ENCODE measurements at regions not wholly inside any gene's neighbourhood (a gene's known extent, or its start where the extent isn't known, plus 50 kb on each side); places are given as distances from the start of the nearest gene placed in this dataset.
"Not testable (repeated sequence)": the region's sequence is repeated elsewhere in the genome, so short reads cannot be mapped to it uniquely, and the experiment has no call there.

GRCh38 chr12:84413656-84414055 is 498.9 kb downstream of the SLC6A15 start:
- no peak for TF ChIP-seq POLR2AphosphoS5 (IDR thresholded peaks at IDR 0.05)
- TF ChIP-seq POLR2A (IDR thresholded peaks at IDR 0.05), result no peak
- TF ChIP-seq, protein P1, sequence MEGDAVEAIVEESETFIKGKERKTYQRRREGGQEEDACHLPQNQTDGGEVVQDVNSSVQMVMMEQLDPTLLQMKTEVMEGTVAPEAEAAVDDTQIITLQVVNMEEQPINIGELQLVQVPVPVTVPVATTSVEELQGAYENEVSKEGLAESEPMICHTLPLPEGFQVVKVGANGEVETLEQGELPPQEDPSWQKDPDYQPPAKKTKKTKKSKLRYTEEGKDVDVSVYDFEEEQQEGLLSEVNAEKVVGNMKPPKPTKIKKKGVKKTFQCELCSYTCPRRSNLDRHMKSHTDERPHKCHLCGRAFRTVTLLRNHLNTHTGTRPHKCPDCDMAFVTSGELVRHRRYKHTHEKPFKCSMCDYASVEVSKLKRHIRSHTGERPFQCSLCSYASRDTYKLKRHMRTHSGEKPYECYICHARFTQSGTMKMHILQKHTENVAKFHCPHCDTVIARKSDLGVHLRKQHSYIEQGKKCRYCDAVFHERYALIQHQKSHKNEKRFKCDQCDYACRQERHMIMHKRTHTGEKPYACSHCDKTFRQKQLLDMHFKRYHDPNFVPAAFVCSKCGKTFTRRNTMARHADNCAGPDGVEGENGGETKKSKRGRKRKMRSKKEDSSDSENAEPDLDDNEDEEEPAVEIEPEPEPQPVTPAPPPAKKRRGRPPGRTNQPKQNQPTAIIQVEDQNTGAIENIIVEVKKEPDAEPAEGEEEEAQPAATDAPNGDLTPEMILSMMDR (IDR thresholded peaks at IDR 0.05), result no peak
- TF ChIP-seq EP300 (IDR thresholded peaks at IDR 0.05), result no peak
- H3K4me1 ChIP-seq, result no peaks in the 10 kb centered on the region
- H3K4me3 ChIP-seq, result no peak overlapping the region
- DNase-seq (no peak), ATAC-seq (ENCODE audit: low FRiP score in 2 of 2) (no peak)
- no peaks in the 10 kb centered on the region for H3K36me3 ChIP-seq
- 62 to 73% methylated on average over 2 of the region's 2 CpGs for WGBS, 2 donors
- H3K27ac ChIP-seq, result no peak overlapping the region
- no peaks in the 10 kb centered on the region for H3K9me3 ChIP-seq
- H3K27me3 ChIP-seq, result no peaks in the 10 kb centered on the region

GRCh38 chr12:84412226-84412625 is 500.4 kb downstream of the SLC6A15 start:
- Histone ChIP-seq H3K27me3 (no peaks in the 10 kb centered on the region), H3K4me3 (no peak overlapping the region), H3K27ac (no peak overlapping the region), H3K9me3 (no peaks in the 10 kb centered on the region), H3K36me3 (no peaks in the 10 kb centered on the region), H3K4me1 (no peaks in the 10 kb centered on the region)
- TF ChIP-seq EP300 (IDR thresholded peaks at IDR 0.05) (no peak), POLR2AphosphoS5 (IDR thresholded peaks at IDR 0.05) (no peak), POLR2A (IDR thresholded peaks at IDR 0.05) (no peak)
- TF ChIP-seq, protein P1 (IDR thresholded peaks at IDR 0.05), result no peak
- ATAC-seq (ENCODE audit: low FRiP score in 2 of 2) (no peak), DNase-seq (no peak)
- WGBS, 2 donors, result 63 to 72% methylated on average over 1 of the region's 1 CpG

DNA sequence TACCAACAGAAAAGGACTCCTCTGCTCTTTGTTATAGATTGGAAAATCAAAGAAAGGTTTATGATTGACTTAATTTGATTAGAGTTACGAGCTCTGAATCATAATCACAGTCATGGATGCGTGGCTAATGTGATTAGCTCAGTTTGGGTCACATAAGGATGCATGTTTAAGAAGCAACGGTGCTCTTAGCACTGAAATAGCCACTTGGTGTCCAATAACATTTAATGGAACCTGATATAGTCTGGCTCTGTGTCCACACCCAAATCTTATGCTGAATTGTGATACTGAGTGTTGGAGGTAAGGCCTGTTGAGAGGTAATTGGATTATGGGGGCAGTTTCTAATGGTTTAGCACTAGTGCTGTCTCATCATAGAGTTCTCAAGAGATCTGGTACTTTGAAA is 501.6 kb downstream of the SLC6A15 start:
- H3K27me3 ChIP-seq, result no peaks in the 10 kb centered on the region
- TF ChIP-seq, protein P1 (IDR thresholded peaks at IDR 0.05), result no peak
- no peak for TF ChIP-seq POLR2A (IDR thresholded peaks at IDR 0.05)
- TF ChIP-seq EP300 (IDR thresholded peaks at IDR 0.05), result no peak
- TF ChIP-seq POLR2AphosphoS5 (IDR thresholded peaks at IDR 0.05), result no peak
- H3K4me3 ChIP-seq, result no peak overlapping the region
- no peak for DNase-seq
- H3K27ac ChIP-seq, result no peak overlapping the region
- WGBS, 2 donors, result 62 to 74% methylated on average over 2 to 3 of the region's 3 CpGs
- ATAC-seq (ENCODE audit: low FRiP score in 2 of 2), result no peak
- H3K36me3 ChIP-seq, result no peaks in the 10 kb centered on the region
- H3K9me3 ChIP-seq, result no peaks in the 10 kb centered on the region
- no peaks in the 10 kb centered on the region for H3K4me1 ChIP-seq

DNA sequence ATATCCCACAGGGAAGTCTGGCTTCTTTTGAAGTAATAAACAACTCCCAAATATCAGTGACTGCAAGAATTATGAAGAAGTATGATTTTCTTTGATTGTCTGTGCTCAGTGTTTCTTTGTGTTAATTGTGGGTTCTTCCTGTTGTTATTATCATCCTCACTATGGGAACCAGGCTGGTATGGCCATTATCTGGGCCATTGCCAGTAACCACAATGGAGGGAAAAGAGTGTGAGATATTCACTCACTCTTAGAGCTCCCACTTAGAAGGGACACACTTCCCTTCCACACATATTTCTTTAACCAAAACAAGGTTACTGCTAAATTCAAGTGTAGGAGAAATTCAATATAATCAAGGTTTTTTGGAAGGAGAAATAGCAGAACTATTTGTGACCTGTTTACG is 503.7 kb downstream of the SLC6A15 start:
- TF ChIP-seq POLR2A (IDR thresholded peaks at IDR 0.05), result no peak
- TF ChIP-seq, protein P1 (IDR thresholded peaks at IDR 0.05), result no peak
- TF ChIP-seq POLR2AphosphoS5 (IDR thresholded peaks at IDR 0.05), result no peak
- TF ChIP-seq EP300 (IDR thresholded peaks at IDR 0.05), result no peak
- Histone ChIP-seq H3K36me3 (no peaks in the 10 kb centered on the region), H3K9me3 (no peaks in the 10 kb centered on the region), H3K27me3 (no peaks in the 10 kb centered on the region), H3K4me1 (no peaks in the 10 kb centered on the region), H3K4me3 (no peak overlapping the region), H3K27ac (no peak overlapping the region)
- no peak for DNase-seq
- 94 to 96% methylated on average over 1 of the region's 1 CpG for WGBS, 2 donors
- no peak for ATAC-seq (ENCODE audit: low FRiP score in 2 of 2)

DNA sequence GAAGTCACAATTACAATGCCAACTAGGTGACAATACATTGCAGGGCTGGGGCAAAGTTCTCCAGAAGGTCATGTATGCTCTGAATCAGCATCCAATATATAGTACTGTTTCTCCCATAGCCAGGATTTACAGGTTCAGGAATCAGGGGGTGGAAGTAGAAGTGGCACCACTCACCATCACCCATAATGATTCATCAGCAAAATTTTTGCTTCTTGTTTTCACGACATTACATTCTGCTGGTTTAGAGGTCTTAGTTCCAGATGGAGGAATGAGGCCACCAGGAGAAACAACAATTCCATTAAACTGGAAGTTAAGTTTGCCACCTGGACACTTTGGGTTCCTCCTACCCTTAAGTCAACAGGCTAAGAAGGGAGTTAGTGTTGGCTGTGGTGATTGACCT is 505.9 kb downstream of the SLC6A15 start:
- H3K4me3 ChIP-seq; ATAC-seq (ENCODE audit: low FRiP score in 2 of 2); H3K27me3 ChIP-seq; DNase-seq; H3K4me1 ChIP-seq; H3K9me3 ChIP-seq; H3K36me3 ChIP-seq; H3K27ac ChIP-seq: not testable (repeated sequence)
- WGBS, 2 donors, result 85 to 95% methylated on average over 1 of the region's 1 CpG

All from upper lobe of left lung (tissue), 6 donors.